CD14-positive monocyte (primary cell): ENCODE measurements at regions not wholly inside any gene's neighbourhood (a gene's known extent, or its start where the extent isn't known, plus 50 kb on each side); places are given as distances from the start of the nearest gene placed in this dataset.

ENCODE experiments used
- DNase-seq, 3 donors: peaks; one replicate each; pipeline ENCODE4 v3.0.0-alpha.2; 2011 to 2022
- H2AFZ ChIP-seq: 2 replicates; pipeline ENCODE4 v1.6.0; 2012; ENCODE audit warnings: mild to moderate bottlenecking, low read depth, low read length, inconsistent platforms; ENCODE audit not compliant: insufficient read depth, poor library complexity, severe bottlenecking
- H3K27ac ChIP-seq, 2 donors: 1 replicate in 1 of 2; 2 replicates in 1 of 2; pipeline ENCODE4 v1.5.1; 2012 to 2013; ENCODE audit warnings: low read length in 2 of 2, control low read depth in 1 of 2, inconsistent platforms in 1 of 2, low read depth in 1 of 2, mild to moderate bottlenecking in 1 of 2
- H3K27me3 ChIP-seq, 2 donors: one replicate each; pipeline versions ENCODE4 v1.6.0 to v1.6.1; 2011 to 2013; ENCODE audit warnings: low read length in 2 of 2; ENCODE audit not compliant: control insufficient read depth in 2 of 2, insufficient read depth in 2 of 2
- H3K36me3 ChIP-seq, 2 donors: replicated peaks in 1 of 2; 1 replicate in 1 of 2; 2 replicates in 1 of 2; pipeline versions ENCODE4 v1.5.1 to v1.6.1; 2012 to 2013; ENCODE audit warnings: low read length in 2 of 2, control low read depth in 1 of 2, inconsistent platforms in 1 of 2, mild to moderate bottlenecking in 1 of 2; ENCODE audit not compliant: insufficient read depth in 2 of 2, control insufficient read depth in 1 of 2
- H3K4me1 ChIP-seq, 2 donors: 1 replicate in 1 of 2; 2 replicates in 1 of 2; pipeline versions ENCODE4 v1.5.1 to v1.6.1; 2012 to 2013; ENCODE audit warnings: low read length in 2 of 2, control low read depth in 1 of 2, inconsistent platforms in 1 of 2, mild to moderate bottlenecking in 1 of 2, moderate library complexity in 1 of 2; ENCODE audit not compliant: insufficient read depth in 2 of 2, control insufficient read depth in 1 of 2
- H3K4me2 ChIP-seq: replicated peaks from 2 replicates; pipeline ENCODE3; 2012; ENCODE audit warnings: low read length, moderate library complexity, mild to moderate bottlenecking; ENCODE audit not compliant: poor library complexity, severe bottlenecking; ENCODE audit errors: extremely low read depth
- H3K4me3 ChIP-seq, 3 experiments: fragments of 200-600 bp in 1 of 3; sonication (generic) in 1 of 3; replicated peaks in 1 of 3; 1 replicate in 2 of 3; 2 replicates in 1 of 3; pipeline ENCODE4 v1.5.1; 2011 to 2013; ENCODE audit warnings: low read length in 3 of 3, mild to moderate bottlenecking in 3 of 3, control low read depth in 2 of 3, low read depth in 2 of 3, inconsistent platforms in 1 of 3, moderate library complexity in 1 of 3
- H3K79me2 ChIP-seq: 2 replicates; pipeline ENCODE4 v1.6.0; 2012; ENCODE audit warnings: mild to moderate bottlenecking, control low read depth, inconsistent platforms, low read length, moderate library complexity; ENCODE audit not compliant: insufficient read depth
- H3K9ac ChIP-seq: 2 replicates; pipeline ENCODE4 v1.6.0; 2017; ENCODE audit warnings: low read length, mild to moderate bottlenecking; ENCODE audit not compliant: insufficient read depth, poor library complexity, severe bottlenecking
- H3K9me3 ChIP-seq, 2 donors: replicated peaks in 1 of 2; 1 replicate in 1 of 2; 2 replicates in 1 of 2; pipeline versions ENCODE4 v1.5.1 to v1.6.1; 2012 to 2013; ENCODE audit warnings: low read length in 2 of 2, control low read depth in 1 of 2; ENCODE audit not compliant: control insufficient read depth in 1 of 2, insufficient read depth in 1 of 2
- H4K20me1 ChIP-seq: 2 replicates; pipeline ENCODE4 v1.6.0; 2012; ENCODE audit warnings: mild to moderate bottlenecking, low read length, control low read depth, moderate library complexity; ENCODE audit not compliant: insufficient read depth
- H3K27ac Mint-ChIP-seq, 7 donors: one replicate each; pipeline ENCODE4 v1.8.0; 2020; ENCODE audit warnings: mild to moderate bottlenecking in 7 of 7, mixed read lengths in 7 of 7, moderate library complexity in 6 of 7, inconsistent platforms in 2 of 7
- H3K27me3 Mint-ChIP-seq, 3 donors: one replicate each; pipeline ENCODE4 v1.8.0; 2021 to 2022; ENCODE audit warnings: low read depth in 3 of 3, mild to moderate bottlenecking in 3 of 3, mixed read lengths in 3 of 3, moderate library complexity in 3 of 3, inconsistent platforms in 1 of 3
- H3K36me3 Mint-ChIP-seq, 2 donors: one replicate each; pipeline ENCODE4 v1.8.0; 2020; ENCODE audit warnings: mixed read lengths in 2 of 2, inconsistent platforms in 1 of 2, mild to moderate bottlenecking in 1 of 2
- H3K4me1 Mint-ChIP-seq: one replicate; pipeline ENCODE4 v1.8.0; 2020; ENCODE audit warnings: mild to moderate bottlenecking, mixed read lengths
- H3K4me3 Mint-ChIP-seq, 2 donors: one replicate each; pipeline ENCODE4 v1.8.0; 2020; ENCODE audit warnings: mild to moderate bottlenecking in 2 of 2, mixed read lengths in 2 of 2, moderate library complexity in 1 of 2
- H3K9me3 Mint-ChIP-seq, 7 donors: one replicate each; pipeline ENCODE4 v1.8.0; 2020 to 2022; ENCODE audit warnings: mixed read lengths in 7 of 7, mild to moderate bottlenecking in 6 of 7, moderate library complexity in 6 of 7, inconsistent platforms in 2 of 7
- CTCF ChIP-seq: fragments of 200-600 bp; IDR thresholded peaks from one replicate; pipeline ENCODE4 v1.8.0; 2022; ENCODE audit warnings: antibody characterized with exemption, mild to moderate bottlenecking
- WGBS: methylation state at CpG from one replicate; pipeline ENCODE4 v1.1.5; 2013; ENCODE audit warnings: missing lambda C conversion rate; ENCODE audit not compliant: insufficient coverage; 5-methylcytosine and 5-hydroxymethylcytosine counted together
- intact Hi-C, 2 donors: fragments of 100-400 bp; cut with micrococcal nuclease; formaldehyde crosslinking; loops; one replicate each; pipeline versions ENCODE4 v1.15.0 to v1.15.1; 2023

GRCh38 chr9:784202-784601, 57.3 kb upstream of the DMRT1 start:
- peak overlapping the region in 1 of 7 donors; percentile 23 for H3K27ac Mint-ChIP-seq
- no peaks in the 10 kb centered on the region for H3K27me3 ChIP-seq
- H3K4me1 ChIP-seq = no peaks in the 10 kb centered on the region
- no peaks in the 10 kb centered on the region for H3K36me3 ChIP-seq
- H4K20me1 ChIP-seq = no peaks in the 10 kb centered on the region
- H3K9me3 Mint-ChIP-seq = peaks cover 0 to 2% (median 0%) of the 10 kb centered on the region in 7 donors
- H3K4me1 Mint-ChIP-seq = peaks cover 2% of the 10 kb centered on the region
- H3K4me2 ChIP-seq = no peak overlapping the region
- H3K4me3 ChIP-seq = no peak overlapping the region
- no peak overlapping the region for H3K4me3 Mint-ChIP-seq
- no peaks in the 10 kb centered on the region for H3K9me3 ChIP-seq
- DNase-seq = no peak
- H3K27me3 Mint-ChIP-seq = peaks cover 0 to 7% (median 3%) of the 10 kb centered on the region in 3 donors
- no peak for TF ChIP-seq CTCF
- intact Hi-C loops = no loop called here
- no peaks in the 10 kb centered on the region for H3K36me3 Mint-ChIP-seq
- no peak overlapping the region for H2AFZ ChIP-seq
- no peak overlapping the region for H3K9ac ChIP-seq
- no peaks in the 10 kb centered on the region for H3K79me2 ChIP-seq
- H3K27ac ChIP-seq = no peak overlapping the region
- WGBS = no CpG with 5 or more reads among the region's 1 CpG

- no CpG with 5 or more reads among the region's 2 CpGs for WGBS
- no peaks in the 10 kb centered on the region for H3K4me1 ChIP-seq
- Mint-ChIP-seq H3K9me3 (peaks cover 0 to under 1% (median 0%) of the 10 kb centered on the region in 7 donors), H3K27me3 (peaks cover 0 to 7% (median 3%) of the 10 kb centered on the region in 3 donors), H3K4me3 (no peak overlapping the region), H3K27ac (peak overlapping the region in 1 of 7 donors; percentile 35), H3K4me1 (peaks cover 2% of the 10 kb centered on the region), H3K36me3 (no peaks in the 10 kb centered on the region)
- no peak overlapping the region for H3K9ac ChIP-seq
- intact Hi-C loops = no loop called here
- no peak for DNase-seq
- TF ChIP-seq CTCF = no peak
- H3K36me3 ChIP-seq = no peaks in the 10 kb centered on the region
- H3K27ac ChIP-seq = no peak overlapping the region
- H4K20me1 ChIP-seq = no peaks in the 10 kb centered on the region
- no peaks in the 10 kb centered on the region for H3K79me2 ChIP-seq
- no peaks in the 10 kb centered on the region for H3K27me3 ChIP-seq
- no peak overlapping the region for H2AFZ ChIP-seq
- H3K9me3 ChIP-seq = no peaks in the 10 kb centered on the region
- no peak overlapping the region for H3K4me2 ChIP-seq
- H3K4me3 ChIP-seq = no peak overlapping the region
Measured at GRCh38 chr9:784916-785315, 56.6 kb upstream of the DMRT1 start.
